ENCODE measurements at regions not wholly inside any gene's neighbourhood (a gene's known extent, or its start where the extent isn't known, plus 50 kb on each side); places are given as distances from the start of the nearest gene placed in this dataset.

DNA sequence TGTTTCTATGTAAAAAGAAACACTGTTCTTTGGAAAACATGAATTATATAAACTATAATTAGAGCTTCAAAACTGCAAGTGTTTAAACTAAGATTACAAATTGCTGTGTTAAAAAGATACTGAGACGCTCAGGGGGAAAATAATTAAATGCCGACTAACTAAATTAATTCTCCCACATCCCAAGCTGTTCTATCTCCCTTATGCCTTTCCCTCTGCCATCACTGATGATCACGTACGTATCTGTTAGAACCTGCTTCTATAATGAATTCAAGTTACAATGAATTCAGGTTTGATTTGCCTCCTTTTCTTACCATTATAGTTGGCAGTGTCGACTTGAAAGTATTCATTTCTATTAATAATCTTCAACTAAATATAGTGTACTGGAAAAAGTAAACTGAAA, 349.9 kb upstream of the CDH6 start:
- no peak for DNase-seq

DNA sequence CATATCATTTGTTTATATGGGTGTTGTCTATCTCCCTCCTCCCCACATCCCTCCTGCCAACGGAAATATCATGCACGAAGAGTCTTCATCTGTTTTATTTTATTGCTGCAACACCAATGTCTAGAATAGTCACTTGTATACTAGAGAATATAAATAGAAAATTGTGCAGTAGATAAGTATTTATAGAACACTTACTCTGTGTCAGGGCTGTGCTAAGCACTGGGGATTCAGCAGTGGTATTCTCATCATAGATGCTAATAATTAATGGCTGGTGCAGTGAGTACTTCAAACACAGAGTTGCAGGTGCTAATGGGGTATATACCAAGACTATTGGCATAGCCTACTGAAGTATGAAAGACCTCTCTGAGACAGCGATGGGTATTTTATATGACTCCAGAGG, 353.5 kb upstream of the CDH6 start:
- intact Hi-C loops (cut with DNase I) = no loop called here
- Histone ChIP-seq H3K27ac (ENCODE audit: low read depth in 2 of 2, low read length in 2 of 2) (no peak overlapping the region), H3K4me3 (ENCODE audit: low read length in 3 of 3) (no peak overlapping the region), H3K9me3 (ENCODE audit: control insufficient read depth in 2 of 3, insufficient read depth in 1 of 3, low read length in 3 of 3) (no peaks in the 10 kb centered on the region), H3K9ac (ENCODE audit: low read length in 3 of 3) (no peak overlapping the region), H3K4me1 (ENCODE audit: control insufficient read depth in 2 of 3, insufficient read depth in 2 of 3, low read depth in 1 of 3, low read length in 3 of 3) (no peaks in the 10 kb centered on the region), H3K27me3 (ENCODE audit: control insufficient read depth, insufficient read depth, low read length) (no peaks in the 10 kb centered on the region), H3K36me3 (ENCODE audit: control insufficient read depth in 2 of 3, insufficient read depth in 3 of 3, low read length in 3 of 3) (no peaks in the 10 kb centered on the region)
- DNase-seq (no peak), FAIRE-seq (no peak)
- TF ChIP-seq, protein P1, sequence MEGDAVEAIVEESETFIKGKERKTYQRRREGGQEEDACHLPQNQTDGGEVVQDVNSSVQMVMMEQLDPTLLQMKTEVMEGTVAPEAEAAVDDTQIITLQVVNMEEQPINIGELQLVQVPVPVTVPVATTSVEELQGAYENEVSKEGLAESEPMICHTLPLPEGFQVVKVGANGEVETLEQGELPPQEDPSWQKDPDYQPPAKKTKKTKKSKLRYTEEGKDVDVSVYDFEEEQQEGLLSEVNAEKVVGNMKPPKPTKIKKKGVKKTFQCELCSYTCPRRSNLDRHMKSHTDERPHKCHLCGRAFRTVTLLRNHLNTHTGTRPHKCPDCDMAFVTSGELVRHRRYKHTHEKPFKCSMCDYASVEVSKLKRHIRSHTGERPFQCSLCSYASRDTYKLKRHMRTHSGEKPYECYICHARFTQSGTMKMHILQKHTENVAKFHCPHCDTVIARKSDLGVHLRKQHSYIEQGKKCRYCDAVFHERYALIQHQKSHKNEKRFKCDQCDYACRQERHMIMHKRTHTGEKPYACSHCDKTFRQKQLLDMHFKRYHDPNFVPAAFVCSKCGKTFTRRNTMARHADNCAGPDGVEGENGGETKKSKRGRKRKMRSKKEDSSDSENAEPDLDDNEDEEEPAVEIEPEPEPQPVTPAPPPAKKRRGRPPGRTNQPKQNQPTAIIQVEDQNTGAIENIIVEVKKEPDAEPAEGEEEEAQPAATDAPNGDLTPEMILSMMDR (IDR thresholded peaks at IDR 0.05; ENCODE audit: borderline replicate concordance, extremely low read depth, insufficient read depth) = no peak

More for the DNA sequence above, 349.9 kb upstream of the CDH6 start:
- Histone ChIP-seq H3K4me3 (ENCODE audit: low read length in 3 of 3) (no peak overlapping the region), H3K9ac (ENCODE audit: low read length in 3 of 3) (no peak overlapping the region), H3K27me3 (ENCODE audit: control insufficient read depth, insufficient read depth, low read length) (no peaks in the 10 kb centered on the region), H3K27ac (ENCODE audit: low read depth in 2 of 2, low read length in 2 of 2) (no peak overlapping the region), H3K36me3 (ENCODE audit: control insufficient read depth in 2 of 3, insufficient read depth in 3 of 3, low read length in 3 of 3) (no peaks in the 10 kb centered on the region), H3K4me1 (ENCODE audit: control insufficient read depth in 2 of 3, insufficient read depth in 2 of 3, low read depth in 1 of 3, low read length in 3 of 3) (no peaks in the 10 kb centered on the region), H3K9me3 (ENCODE audit: control insufficient read depth in 2 of 3, insufficient read depth in 1 of 3, low read length in 3 of 3) (no peaks in the 10 kb centered on the region)
- no peak for FAIRE-seq
- TF ChIP-seq, protein P1 (IDR thresholded peaks at IDR 0.05; ENCODE audit: borderline replicate concordance, extremely low read depth, insufficient read depth) = no peak
- intact Hi-C loops (cut with DNase I) = no loop called here

DNA sequence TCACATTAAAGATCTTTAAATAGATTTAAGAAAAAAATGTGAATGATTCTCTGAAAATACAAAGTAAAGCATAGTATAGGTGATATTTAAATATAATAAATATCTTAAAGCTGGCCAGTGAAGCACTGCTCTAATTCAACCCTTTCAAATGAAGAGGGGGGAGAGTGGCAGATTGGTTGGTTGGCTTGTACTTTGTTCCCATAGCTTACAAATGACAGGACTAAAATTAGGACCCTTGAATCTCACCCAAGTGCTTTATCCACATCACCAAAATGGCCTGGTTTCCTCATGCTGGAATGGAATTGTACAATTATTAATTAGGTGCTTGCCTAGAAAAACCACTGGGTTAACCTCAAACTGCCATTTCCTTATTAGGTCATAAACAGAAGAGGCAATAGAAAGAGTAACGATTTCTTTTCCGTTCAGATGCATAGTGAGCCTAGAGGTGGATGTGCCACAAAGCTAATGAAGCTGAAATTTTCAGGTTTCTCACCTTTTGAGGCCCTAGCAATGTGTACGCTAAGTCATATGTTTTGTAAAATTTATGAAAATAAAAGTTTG, 354.5 kb upstream of the CDH6 start:
- Histone ChIP-seq H3K36me3 (ENCODE audit: control insufficient read depth in 2 of 3, insufficient read depth in 3 of 3, low read length in 3 of 3) (no peaks in the 10 kb centered on the region), H3K27me3 (ENCODE audit: control insufficient read depth, insufficient read depth, low read length) (no peaks in the 10 kb centered on the region), H3K27ac (ENCODE audit: low read depth in 2 of 2, low read length in 2 of 2) (no peak overlapping the region), H3K4me1 (ENCODE audit: control insufficient read depth in 2 of 3, insufficient read depth in 2 of 3, low read depth in 1 of 3, low read length in 3 of 3) (no peaks in the 10 kb centered on the region), H3K4me3 (ENCODE audit: low read length in 3 of 3) (no peak overlapping the region), H3K9me3 (ENCODE audit: control insufficient read depth in 2 of 3, insufficient read depth in 1 of 3, low read length in 3 of 3) (no peaks in the 10 kb centered on the region), H3K9ac (ENCODE audit: low read length in 3 of 3) (no peak overlapping the region)
- FAIRE-seq = no peak
- intact Hi-C loops (cut with DNase I) = no loop called here
- DNase-seq = no peak
- TF ChIP-seq, protein P1 (IDR thresholded peaks at IDR 0.05; ENCODE audit: borderline replicate concordance, extremely low read depth, insufficient read depth) = no peak

DNA sequence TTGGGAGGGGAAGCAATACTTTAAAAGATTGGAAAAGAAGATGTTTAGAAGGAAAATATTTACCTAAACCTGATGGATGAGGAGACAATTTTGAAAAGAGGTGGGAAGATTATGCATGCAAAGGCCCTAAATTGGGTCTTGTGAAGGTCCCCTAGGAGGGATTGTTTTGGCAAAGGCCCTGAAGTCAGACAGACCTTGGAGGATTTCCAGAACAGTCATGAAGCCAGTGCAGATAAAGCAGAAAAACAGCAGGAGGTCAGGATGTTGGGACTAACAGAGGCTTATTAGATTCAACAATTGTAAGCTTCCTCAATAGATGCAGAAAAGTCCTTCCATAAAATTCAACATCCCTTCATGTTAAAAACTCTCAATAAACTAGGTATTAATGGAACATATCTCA, 361.0 kb upstream of the CDH6 start:
- intact Hi-C loops (cut with DNase I) = no loop called here
- TF ChIP-seq, protein P1 (IDR thresholded peaks at IDR 0.05; ENCODE audit: borderline replicate concordance, extremely low read depth, insufficient read depth) = no peak
- DNase-seq (no peak), FAIRE-seq (no peak)
- Histone ChIP-seq H3K27me3 (ENCODE audit: control insufficient read depth, insufficient read depth, low read length) (no peaks in the 10 kb centered on the region), H3K27ac (ENCODE audit: low read depth in 2 of 2, low read length in 2 of 2) (no peak overlapping the region), H3K9ac (ENCODE audit: low read length in 3 of 3) (no peak overlapping the region), H3K4me1 (ENCODE audit: control insufficient read depth in 2 of 3, insufficient read depth in 2 of 3, low read depth in 1 of 3, low read length in 3 of 3) (no peaks in the 10 kb centered on the region), H3K36me3 (ENCODE audit: control insufficient read depth in 2 of 3, insufficient read depth in 3 of 3, low read length in 3 of 3) (no peaks in the 10 kb centered on the region), H3K9me3 (ENCODE audit: control insufficient read depth in 2 of 3, insufficient read depth in 1 of 3, low read length in 3 of 3) (no peaks in the 10 kb centered on the region), H3K4me3 (ENCODE audit: low read length in 3 of 3) (no peak overlapping the region)
